CD4-positive, alpha-beta T cell treated with Interleukin-2 at 100 ng/mL for 4 hours (primary cell): ENCODE measurements at regions not wholly inside any gene's neighbourhood (a gene's known extent, or its start where the extent isn't known, plus 50 kb on each side); places are given as distances from the start of the nearest gene placed in this dataset.
"Not testable (repeated sequence)": the region's sequence is repeated elsewhere in the genome, so short reads cannot be mapped to it uniquely, and the experiment has no call there.

Experiments used
- DNase-seq: peaks from one replicate; pipeline ENCODE4 v3.0.0-alpha.2; 2020; ENCODE audit warnings: low spot score

GRCh38 chr4:164210377-164210776 lies 543.6 kb upstream of the SMIM31 start:
- no peak for DNase-seq

GRCh38 chr4:164212134-164212533 lies 541.8 kb upstream of the SMIM31 start:
- no peak for DNase-seq

- DNase-seq: no peak
Observed at GRCh38 chr4:164212714-164213113, 541.2 kb upstream of the SMIM31 start.

GRCh38 chr4:164215113-164215741 lies 538.7 kb upstream of the SMIM31 start:
- no peak for DNase-seq

GRCh38 chr4:164221631-164222030 lies 532.3 kb upstream of the SMIM31 start:
- no peak for DNase-seq

GRCh38 chr4:164224871-164225270 lies 529.1 kb upstream of the SMIM31 start:
- DNase-seq: no peak

- no peak for DNase-seq
Observed at GRCh38 chr4:164229255-164229654, 524.7 kb upstream of the SMIM31 start.

GRCh38 chr4:164239433-164239832 lies 514.5 kb upstream of the SMIM31 start:
- no peak for DNase-seq

GRCh38 chr4:164239976-164240375 lies 514.0 kb upstream of the SMIM31 start:
- no peak for DNase-seq

GRCh38 chr4:164251257-164251656 lies 502.7 kb upstream of the SMIM31 start:
- DNase-seq: no peak

- DNase-seq: no peak
Observed at GRCh38 chr4:164252286-164252685, 501.6 kb upstream of the SMIM31 start.

- no peak for DNase-seq
Observed at GRCh38 chr4:164261831-164262230, 492.1 kb upstream of the SMIM31 start.

GRCh38 chr4:164262508-164262907 lies 491.4 kb upstream of the SMIM31 start:
- not testable (repeated sequence) for DNase-seq

GRCh38 chr4:164277414-164277813 lies 476.5 kb upstream of the SMIM31 start:
- DNase-seq: not testable (repeated sequence)

GRCh38 chr4:164287173-164287572 lies 466.8 kb upstream of the SMIM31 start:
- DNase-seq: no peak

GRCh38 chr4:164288578-164288977 lies 465.4 kb upstream of the SMIM31 start:
- DNase-seq: no peak

GRCh38 chr4:164293203-164293602 lies 460.7 kb upstream of the SMIM31 start:
- DNase-seq: no peak

GRCh38 chr4:164293743-164294142 lies 460.2 kb upstream of the SMIM31 start:
- no peak for DNase-seq

- no peak for DNase-seq
Observed at GRCh38 chr4:164301430-164301829, 452.5 kb upstream of the SMIM31 start.

- DNase-seq: no peak
Observed at GRCh38 chr4:164304101-164304639, 449.8 kb upstream of the SMIM31 start.

GRCh38 chr4:164304861-164305260 lies 449.1 kb upstream of the SMIM31 start:
- DNase-seq: no peak

- DNase-seq: no peak
Observed at GRCh38 chr4:164307262-164307661, 446.7 kb upstream of the SMIM31 start.

GRCh38 chr4:164312671-164313070 lies 441.3 kb upstream of the SMIM31 start:
- DNase-seq: no peak

- DNase-seq: no peak
Observed at GRCh38 chr4:164313853-164314252, 440.1 kb upstream of the SMIM31 start.
